HepG2 (cell line): ENCODE measurements at regions not wholly inside any gene's neighbourhood (a gene's known extent, or its start where the extent isn't known, plus 50 kb on each side); places are given as distances from the start of the nearest gene placed in this dataset.
"Not testable (repeated sequence)": the region's sequence is repeated elsewhere in the genome, so short reads cannot be mapped to it uniquely, and the experiment has no call there.

Experiments used
- ATAC-seq: fragments of 200-7000 bp; cut with Tn5 transposase; 3 replicates; pipeline ENCODE4 v1.9.1; 2020; ENCODE audit warnings: mild to moderate bottlenecking, moderate library complexity
- BruUV-seq: library from RNA; stranded (reverse); fragments of 400-500 nt; replicated peaks from 2 replicates; lab custom pipeline; 2021; lab: Mats Ljungman, UMichigan
- CTCF ChIA-PET: fragments of 300-600 bp; formaldehyde crosslinking; extraction: SDS; loops from one replicate; lab custom pipeline; 2021; ENCODE audit warnings: low total read pairs, inconsistent platforms, low intra/inter-chr PET ratio; lab: Yijun Ruan, JAX
- POLR2A ChIA-PET: fragments of 350-600 bp; sonication (Branson Sonifier 250); formaldehyde crosslinking; loops from one replicate; lab custom pipeline; 2020; ENCODE audit warnings: antibody characterized with exemption, inconsistent platforms; lab: Yijun Ruan, JAX
- DNase-seq: peaks from one replicate; pipeline ENCODE4 v3.0.0-alpha.2; 2015; ENCODE audit warnings: low spot score
- FAIRE-seq: peaks from 3 replicates; lab custom pipeline; 2011; peaks lifted over from hg19 to GRCh38; lab: Jason Lieb, UNC
- H2AFZ ChIP-seq: one replicate; pipeline ENCODE4 v1.6.1; 2011; ENCODE audit warnings: low read length, inconsistent platforms
- H3K27ac ChIP-seq: fragments of 300-600 bp; 3 replicates; pipeline ENCODE4 v1.8.0; 2011; ENCODE audit warnings: mixed run types, mild to moderate bottlenecking, mixed read lengths, low read length, inconsistent platforms; ENCODE audit not compliant: insufficient read depth; ENCODE audit errors: extremely low read length
- H3K27me3 ChIP-seq, 2 experiments: fragments of 200-600 bp in 1 of 2; 2 replicates in 1 of 2; 3 replicates in 1 of 2; pipeline versions ENCODE4 v1.6.0 to v1.8.0; 2011; ENCODE audit warnings: low read length in 2 of 2, mild to moderate bottlenecking in 2 of 2, moderate library complexity in 2 of 2, inconsistent platforms in 1 of 2; ENCODE audit not compliant: insufficient read depth in 2 of 2, control insufficient read depth in 1 of 2
- H3K36me3 ChIP-seq, 2 experiments: fragments of 200-600 bp in 1 of 2; replicated peaks in 1 of 2; 2 replicates in 1 of 2; 3 replicates in 1 of 2; pipeline versions ENCODE4 v1.5.1 to v1.8.0; 2011; ENCODE audit warnings: low read length in 2 of 2, inconsistent platforms in 1 of 2; ENCODE audit not compliant: insufficient read depth in 2 of 2, control insufficient read depth in 1 of 2
- H3K4me1 ChIP-seq: 2 replicates; pipeline ENCODE4 v1.5.1; 2012; ENCODE audit warnings: low read length, inconsistent platforms; ENCODE audit not compliant: insufficient read depth
- H3K4me2 ChIP-seq: 2 replicates; pipeline ENCODE4 v1.6.0; 2011; ENCODE audit warnings: low read depth, low read length, inconsistent platforms
- H3K4me3 ChIP-seq, 3 experiments: fragments of 200-600 bp in 1 of 3; sonication (generic), shearing (Covaris generic) in 1 of 3; replicated peaks in 1 of 3; 2 replicates each; pipeline ENCODE4 v1.5.1; 2011 to 2016; ENCODE audit warnings: low read length in 3 of 3, inconsistent platforms in 2 of 3, low read depth in 2 of 3, mild to moderate bottlenecking in 2 of 3, control low read depth in 1 of 3, mixed read lengths in 1 of 3; ENCODE audit not compliant: insufficient read depth in 1 of 3
- H3K79me2 ChIP-seq: one replicate; pipeline ENCODE4 v1.6.1; 2011; ENCODE audit warnings: low read length, inconsistent platforms; ENCODE audit not compliant: insufficient read depth
- H3K9ac ChIP-seq: 2 replicates; pipeline ENCODE4 v1.6.0; 2011; ENCODE audit warnings: mild to moderate bottlenecking, low read depth, low read length, inconsistent platforms; ENCODE audit not compliant: insufficient read depth
- H3K9me3 ChIP-seq: 2 replicates; pipeline ENCODE4 v1.5.1; 2012; ENCODE audit warnings: mild to moderate bottlenecking, low read length
- H4K20me1 ChIP-seq: 2 replicates; pipeline ENCODE4 v1.6.0; 2011; ENCODE audit warnings: inconsistent platforms, mild to moderate bottlenecking, low read length, moderate library complexity; ENCODE audit not compliant: insufficient read depth
- WGBS: methylation state at CpG from one replicate; pipeline ENCODE4 v1.1.6; 2017; ENCODE audit warnings: low lambda C conversion rate; 5-methylcytosine and 5-hydroxymethylcytosine counted together
- in situ Hi-C: cut with HindIII; loops from 2 replicates; pipeline ENCODE4 v1.10.0; 2017; ENCODE audit warnings: low pct_unique_long_range_greater_than_20kb; ENCODE audit not compliant: extremely low pct_ligation_motif_present
- intact Hi-C: fragments of 100-400 bp; cut with micrococcal nuclease; formaldehyde crosslinking; loops from one replicate; pipeline ENCODE4 v1.10.0; 2022; ENCODE audit not compliant: unreplicated experiment

DNA sequence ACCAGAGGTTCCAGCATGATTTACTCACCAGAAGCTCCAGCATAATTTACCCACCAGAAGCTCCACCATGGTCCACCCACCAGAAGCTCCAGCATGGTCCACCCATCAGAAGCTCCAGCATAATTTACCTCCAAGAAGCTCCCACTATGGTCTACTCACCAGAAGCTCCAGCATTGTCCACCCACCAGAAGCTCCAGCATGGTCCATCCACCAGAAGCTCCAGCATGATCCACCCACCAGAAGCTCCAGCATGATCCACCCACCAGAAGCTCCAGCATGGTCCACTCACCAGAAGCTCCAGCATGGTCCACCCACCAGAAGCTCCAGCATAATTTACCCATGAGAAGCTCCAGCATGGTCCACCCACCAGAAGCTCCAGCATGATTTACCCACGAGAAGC lies 4490.7 kb upstream of the OR11H1 start:
- POLR2A ChIA-PET, BruUV-seq, DNase-seq, in situ Hi-C loops, FAIRE-seq, H3K36me3 ChIP-seq, H3K79me2 ChIP-seq, CTCF ChIA-PET, ATAC-seq, H3K4me3 ChIP-seq, H3K4me2 ChIP-seq, intact Hi-C loops, H2AFZ ChIP-seq, H3K27me3 ChIP-seq, H4K20me1 ChIP-seq, H3K9ac ChIP-seq, H3K27ac ChIP-seq, H3K4me1 ChIP-seq: not testable (repeated sequence)
- WGBS: 3% methylated on average over 1 of the region's 1 CpG
- H3K9me3 ChIP-seq: peaks cover 93% of the 10 kb centered on the region

DNA sequence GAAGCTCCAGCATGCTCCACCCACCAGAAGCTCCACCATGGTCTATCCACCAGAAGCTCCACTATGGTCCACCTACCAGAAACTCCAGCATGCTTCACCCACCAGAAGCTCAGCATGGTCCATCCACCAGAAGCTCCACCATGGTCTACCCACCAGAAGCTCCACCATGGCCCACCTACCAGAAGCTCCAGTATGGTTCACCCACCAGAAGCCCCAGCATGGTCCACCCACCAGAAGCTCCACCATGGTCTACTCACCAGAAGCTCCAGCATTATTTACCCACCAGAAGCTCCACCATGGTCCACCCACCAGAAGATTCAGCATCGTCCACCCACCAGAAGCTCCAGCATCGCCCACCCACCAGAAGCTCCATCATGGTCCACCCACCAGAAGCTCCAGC lies 4490.2 kb upstream of the OR11H1 start:
- WGBS: 0% methylated on average over 2 of the region's 2 CpGs
- H3K9ac ChIP-seq, in situ Hi-C loops, ATAC-seq, H4K20me1 ChIP-seq, H3K79me2 ChIP-seq, DNase-seq, H3K4me3 ChIP-seq, H3K4me2 ChIP-seq, H3K4me1 ChIP-seq, FAIRE-seq, intact Hi-C loops, H2AFZ ChIP-seq, H3K36me3 ChIP-seq, H3K27ac ChIP-seq, H3K27me3 ChIP-seq, POLR2A ChIA-PET, CTCF ChIA-PET, BruUV-seq: not testable (repeated sequence)
- H3K9me3 ChIP-seq: peaks cover 90% of the 10 kb centered on the region

DNA sequence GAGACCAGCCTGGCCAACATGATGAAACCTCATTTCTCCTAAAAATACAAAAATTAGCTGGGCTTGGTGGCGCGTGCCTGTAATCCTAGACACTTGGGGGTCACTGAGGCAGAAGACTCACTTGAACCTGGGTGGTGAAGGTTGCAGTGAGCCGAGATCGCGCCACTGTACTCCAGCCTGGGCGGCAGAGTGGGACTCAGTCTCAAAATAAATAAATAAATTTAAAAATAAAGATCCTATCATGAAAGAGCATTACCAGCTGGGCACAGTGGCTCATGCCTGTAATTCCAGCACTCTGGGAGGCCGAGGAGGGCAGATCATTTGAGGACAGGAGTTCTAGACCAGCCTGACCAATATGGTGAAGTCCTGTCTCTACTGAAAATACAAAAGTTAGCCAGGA lies 4489.2 kb upstream of the OR11H1 start:
- ATAC-seq, H3K27me3 ChIP-seq, in situ Hi-C loops, H2AFZ ChIP-seq, H3K79me2 ChIP-seq, DNase-seq, intact Hi-C loops, FAIRE-seq, H3K36me3 ChIP-seq, H3K27ac ChIP-seq, H4K20me1 ChIP-seq, BruUV-seq, H3K4me2 ChIP-seq, H3K4me3 ChIP-seq, POLR2A ChIA-PET, CTCF ChIA-PET, H3K9ac ChIP-seq, H3K4me1 ChIP-seq: not testable (repeated sequence)
- WGBS: 22% methylated on average over 7 of the region's 7 CpGs
- peaks cover 89% of the 10 kb centered on the region for H3K9me3 ChIP-seq

DNA sequence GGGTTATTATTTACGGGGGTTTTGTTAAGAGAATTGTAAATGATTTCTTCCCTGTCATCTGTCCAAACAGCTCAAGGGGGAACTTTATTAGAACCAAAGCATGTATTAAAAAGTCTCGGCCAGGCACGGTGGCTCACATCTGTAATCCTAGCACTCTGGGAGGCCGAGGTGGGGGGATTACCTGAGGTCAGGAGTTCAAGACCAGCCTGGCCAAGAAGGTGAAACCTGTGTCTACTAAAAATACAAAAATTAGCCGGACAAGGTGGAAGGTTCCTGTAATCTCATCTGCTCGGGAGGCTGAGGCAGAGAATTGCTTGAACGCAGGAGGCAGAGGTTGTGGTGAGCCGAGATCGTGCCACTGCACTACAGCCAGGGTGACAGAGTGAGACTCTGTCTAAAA lies 4486.6 kb upstream of the OR11H1 start:
- ATAC-seq, H4K20me1 ChIP-seq, POLR2A ChIA-PET, in situ Hi-C loops, H3K79me2 ChIP-seq, H3K36me3 ChIP-seq, H3K27ac ChIP-seq, H3K4me3 ChIP-seq, H2AFZ ChIP-seq, H3K4me2 ChIP-seq, FAIRE-seq, CTCF ChIA-PET, H3K27me3 ChIP-seq, H3K9ac ChIP-seq, intact Hi-C loops, DNase-seq, H3K4me1 ChIP-seq, BruUV-seq: not testable (repeated sequence)
- H3K9me3 ChIP-seq: peaks cover 83% of the 10 kb centered on the region
- 3% methylated on average over 9 of the region's 9 CpGs for WGBS
